Esophagus squamous epithelium (tissue), 5 donors: ENCODE measurements at regions not wholly inside any gene's neighbourhood (a gene's known extent, or its start where the extent isn't known, plus 50 kb on each side); places are given as distances from the start of the nearest gene placed in this dataset.
"Not testable (repeated sequence)": the region's sequence is repeated elsewhere in the genome, so short reads cannot be mapped to it uniquely, and the experiment has no call there.

Source experiments
- DNase-seq: peaks from one replicate; lab custom pipeline; 2025; lab: John Stamatoyannopoulos, UW
- H3K27ac ChIP-seq, 4 donors: fragments of 200-600 bp; sonication (generic); one replicate each; pipeline ENCODE4 v1.5.1; 2016 to 2019; ENCODE audit warnings: mild to moderate bottlenecking in 1 of 4
- H3K27me3 ChIP-seq, 4 donors: fragments of 200-600 bp; sonication (generic); 1 replicate in 3 of 4; 2 replicates in 1 of 4; pipeline versions ENCODE4 v1.5.1 to v1.6.0; 2017 to 2021; ENCODE audit warnings: antibody characterized with exemption in 1 of 4
- H3K36me3 ChIP-seq, 3 donors: fragments of 200-600 bp; sonication (generic); one replicate each; pipeline ENCODE4 v1.5.1; 2016 to 2019
- H3K4me1 ChIP-seq, 3 donors: fragments of 200-600 bp; sonication (generic); one replicate each; pipeline ENCODE4 v1.5.1; 2017 to 2019
- H3K4me3 ChIP-seq, 4 donors: fragments of 200-600 bp; sonication (generic); 1 replicate in 3 of 4; 2 replicates in 1 of 4; pipeline ENCODE4 v1.5.1; 2016 to 2019; ENCODE audit warnings: mild to moderate bottlenecking in 2 of 4, moderate library complexity in 1 of 4
- H3K9me3 ChIP-seq, 3 donors: fragments of 200-600 bp; sonication (generic); one replicate each; pipeline ENCODE4 v1.5.1; 2016 to 2019
- POLR2A ChIP-seq, 4 donors: fragments of 450-650 bp; IDR thresholded peaks; one replicate each; pipeline ENCODE4 v1.6.1; 2017; ENCODE audit warnings: antibody characterized with exemption in 4 of 4, mild to moderate bottlenecking in 4 of 4, moderate library complexity in 3 of 4
- WGBS, 2 donors: methylation state at CpG; one replicate each; pipeline ENCODE4 v1.1.5; 2018; 5-methylcytosine and 5-hydroxymethylcytosine counted together
- intact Hi-C: fragments of 100-400 bp; cut with DNase I; formaldehyde crosslinking; loops from one replicate; pipeline ENCODE4 v1.15.0; 2022
- TF ChIP-seq, protein P1 (sequence below), 6 experiments: fragments of 450-650 bp in 4 of 6; fragments of 200-600 bp in 2 of 6; sonication (generic) in 2 of 6; IDR thresholded peaks; one replicate each; pipeline ENCODE4 v1.5.1; 2016 to 2019; ENCODE audit warnings: antibody characterized with exemption in 6 of 6, mild to moderate bottlenecking in 4 of 6, moderate library complexity in 4 of 6
- donor health status: DM: yes; HTN: yes; CAD: no.

DNA sequence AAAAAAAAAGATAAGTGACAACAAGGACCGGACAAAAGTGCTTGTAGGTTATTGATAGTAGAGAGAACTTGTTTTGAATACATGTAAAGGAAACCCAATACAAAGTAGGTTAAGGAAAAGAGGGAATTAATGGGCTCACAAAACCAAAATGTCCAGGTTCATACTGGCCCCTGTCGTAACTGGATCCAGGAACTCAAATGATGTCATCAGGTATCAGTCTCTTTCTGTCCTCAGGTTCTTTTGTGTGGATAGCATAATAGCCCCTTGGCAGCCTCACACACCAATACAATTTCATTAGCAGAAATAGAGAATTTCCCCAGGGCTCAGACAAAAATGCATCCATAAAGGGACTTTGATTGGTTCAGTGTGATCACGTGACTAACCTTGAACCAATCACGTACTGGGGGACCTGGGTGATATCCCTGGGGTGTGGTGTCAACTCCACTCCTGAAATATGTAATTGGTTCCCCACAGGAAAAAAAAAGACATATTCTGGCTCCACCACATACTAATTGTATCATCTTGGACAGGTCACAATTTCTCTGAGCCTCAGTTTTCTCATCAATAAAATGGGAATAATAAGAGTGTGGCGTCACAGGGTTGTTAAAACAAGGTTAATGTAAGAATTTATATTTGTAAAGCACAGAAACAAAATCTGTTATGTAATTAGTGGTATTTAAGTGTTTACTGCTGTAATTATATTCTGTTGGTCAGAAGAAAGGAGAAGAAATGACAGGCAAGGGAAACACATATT lies 174.8 kb downstream of the PDGFRA start:
- Histone ChIP-seq H3K36me3 (no peaks in the 10 kb centered on the region), H3K4me1 (peaks cover 0 to 25% (median 3%) of the 10 kb centered on the region in 3 donors), H3K27me3 (no peaks in the 10 kb centered on the region), H3K4me3 (no peak overlapping the region), H3K27ac (no peak overlapping the region), H3K9me3 (no peaks in the 10 kb centered on the region)
- 76% methylated on average over 3 to 5 of the region's 5 CpGs for WGBS, 2 donors
- intact Hi-C loops = no loop called here
- TF ChIP-seq POLR2A (IDR thresholded peaks at IDR 0.05) = no peak
- TF ChIP-seq, protein P1, sequence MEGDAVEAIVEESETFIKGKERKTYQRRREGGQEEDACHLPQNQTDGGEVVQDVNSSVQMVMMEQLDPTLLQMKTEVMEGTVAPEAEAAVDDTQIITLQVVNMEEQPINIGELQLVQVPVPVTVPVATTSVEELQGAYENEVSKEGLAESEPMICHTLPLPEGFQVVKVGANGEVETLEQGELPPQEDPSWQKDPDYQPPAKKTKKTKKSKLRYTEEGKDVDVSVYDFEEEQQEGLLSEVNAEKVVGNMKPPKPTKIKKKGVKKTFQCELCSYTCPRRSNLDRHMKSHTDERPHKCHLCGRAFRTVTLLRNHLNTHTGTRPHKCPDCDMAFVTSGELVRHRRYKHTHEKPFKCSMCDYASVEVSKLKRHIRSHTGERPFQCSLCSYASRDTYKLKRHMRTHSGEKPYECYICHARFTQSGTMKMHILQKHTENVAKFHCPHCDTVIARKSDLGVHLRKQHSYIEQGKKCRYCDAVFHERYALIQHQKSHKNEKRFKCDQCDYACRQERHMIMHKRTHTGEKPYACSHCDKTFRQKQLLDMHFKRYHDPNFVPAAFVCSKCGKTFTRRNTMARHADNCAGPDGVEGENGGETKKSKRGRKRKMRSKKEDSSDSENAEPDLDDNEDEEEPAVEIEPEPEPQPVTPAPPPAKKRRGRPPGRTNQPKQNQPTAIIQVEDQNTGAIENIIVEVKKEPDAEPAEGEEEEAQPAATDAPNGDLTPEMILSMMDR (IDR thresholded peaks at IDR 0.05) = no peak
- DNase-seq = no peak

DNA sequence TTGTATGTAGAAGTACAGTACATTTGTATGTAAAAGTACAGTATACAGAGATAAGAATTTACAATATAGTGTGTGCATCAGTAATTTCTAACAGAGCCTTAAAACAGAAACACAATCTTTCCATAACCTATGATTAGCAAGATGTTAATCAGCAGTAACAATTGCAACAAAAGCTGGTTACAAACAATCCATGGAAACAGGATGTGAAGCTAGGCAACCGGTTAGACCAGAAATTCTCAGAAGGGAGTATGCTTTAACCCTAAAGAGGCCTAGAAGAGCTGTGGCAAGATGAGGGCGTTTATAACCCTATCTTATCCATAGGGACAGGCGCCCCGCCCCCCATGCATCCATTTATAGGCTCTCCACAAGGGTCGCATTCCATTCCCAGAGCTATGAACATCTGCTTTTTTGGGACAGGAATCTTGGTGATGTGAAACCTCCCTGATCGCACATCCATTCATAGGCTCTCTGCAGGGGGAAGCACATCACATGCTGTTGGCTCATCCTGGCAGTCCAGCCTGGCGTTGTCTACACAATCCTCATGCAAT lies 180.3 kb downstream of the PDGFRA start:
- intact Hi-C loops, H3K4me3 ChIP-seq, H3K36me3 ChIP-seq, DNase-seq, H3K9me3 ChIP-seq, H3K27me3 ChIP-seq: not testable (repeated sequence)
- 53 to 65% methylated on average over 3 to 7 of the region's 7 CpGs for WGBS, 2 donors
- Histone ChIP-seq H3K4me1 (peaks cover 3 to 27% (median 4%) of the 10 kb centered on the region in 3 donors), H3K27ac (peak overlapping the region in 1 of 4 donors; percentile 18)

DNA sequence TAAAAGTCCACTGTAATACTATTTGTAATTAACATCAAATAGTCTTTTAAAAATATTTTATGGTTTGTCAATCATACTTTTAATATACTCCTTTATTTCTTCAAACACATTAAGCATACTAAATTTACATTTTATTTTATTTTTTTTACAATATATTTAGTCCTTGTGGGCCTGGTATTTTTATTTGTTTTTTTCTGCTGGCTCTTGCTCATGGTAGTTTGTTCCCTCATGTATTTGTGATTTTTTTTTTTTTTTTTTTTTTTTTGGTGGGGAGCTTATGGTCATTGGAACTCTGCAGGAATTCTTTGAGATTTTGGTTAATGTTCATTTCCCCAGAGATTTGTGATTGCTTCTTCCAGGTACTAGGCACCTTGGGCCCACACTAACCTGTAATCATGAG lies 185.5 kb downstream of the PDGFRA start:
- intact Hi-C loops = no loop called here
- Histone ChIP-seq H3K27me3 (no peaks in the 10 kb centered on the region), H3K4me1 (peaks cover 0 to 5% (median 1%) of the 10 kb centered on the region in 3 donors), H3K4me3 (no peak overlapping the region), H3K27ac (no peak overlapping the region), H3K36me3 (no peaks in the 10 kb centered on the region), H3K9me3 (peaks cover 0 to 7% (median 2%) of the 10 kb centered on the region in 3 donors)
- DNase-seq = no peak
- TF ChIP-seq POLR2A (IDR thresholded peaks at IDR 0.05) = no peak
- TF ChIP-seq, protein P1 (IDR thresholded peaks at IDR 0.05) = no peak

DNA sequence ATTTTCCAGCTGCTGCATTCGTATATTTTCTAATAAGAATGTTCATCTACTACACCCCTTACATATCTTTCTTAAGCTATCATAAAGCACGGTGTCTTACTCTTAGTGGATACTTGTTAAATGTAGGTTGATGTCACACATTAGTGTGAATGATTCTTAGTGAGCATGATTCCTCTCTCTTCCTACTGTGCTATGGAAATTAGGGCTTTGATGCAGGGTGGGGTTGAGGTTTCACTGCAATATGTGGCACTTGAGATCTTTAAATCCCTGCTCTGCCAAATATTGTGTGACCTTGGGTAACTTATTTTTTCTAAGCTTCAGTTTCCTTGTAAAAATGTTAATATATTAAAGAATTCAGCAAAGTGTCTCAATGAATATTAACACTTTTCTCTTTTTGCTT lies 188.4 kb downstream of the PDGFRA start:
- WGBS, 2 donors = 68 to 77% methylated on average over 2 of the region's 2 CpGs
- intact Hi-C loops = no loop called here

DNA sequence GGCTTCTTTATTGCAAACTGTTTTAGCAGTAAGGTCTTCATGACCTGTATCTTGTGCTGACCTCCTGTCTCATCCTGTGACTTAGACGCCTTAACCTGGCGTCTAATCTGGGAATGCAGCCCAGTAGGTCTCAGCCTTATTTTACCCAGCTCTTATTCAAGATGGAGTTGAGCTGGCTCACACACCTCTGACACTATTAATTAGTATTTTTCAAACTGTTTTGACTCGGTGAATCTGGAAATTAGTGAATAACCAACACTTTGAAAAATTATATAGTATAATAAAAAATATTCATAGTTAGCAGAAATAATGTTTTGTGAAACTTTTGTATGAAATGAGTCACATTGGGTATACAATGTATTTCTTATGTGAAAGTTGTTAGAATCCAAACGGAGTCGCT lies 189.4 kb downstream of the PDGFRA start:
- no peak overlapping the region for H3K27ac ChIP-seq
- DNase-seq = no peak
- TF ChIP-seq, protein P1 (IDR thresholded peaks at IDR 0.05) = no peak
- no peak for TF ChIP-seq POLR2A (IDR thresholded peaks at IDR 0.05)
- no peaks in the 10 kb centered on the region for H3K36me3 ChIP-seq
- H3K27me3 ChIP-seq = peaks cover 0 to 4% (median 0%) of the 10 kb centered on the region in 4 donors
- no peak overlapping the region for H3K4me3 ChIP-seq
- WGBS, 2 donors = 78 to 92% methylated on average over 5 of the region's 5 CpGs
- H3K9me3 ChIP-seq = peaks cover 0 to 12% (median 5%) of the 10 kb centered on the region in 3 donors
- intact Hi-C loops = no loop called here
- H3K4me1 ChIP-seq = no peaks in the 10 kb centered on the region

More for the DNA sequence above, 188.4 kb downstream of the PDGFRA start:
- no peak for TF ChIP-seq POLR2A (IDR thresholded peaks at IDR 0.05)
- TF ChIP-seq, protein P1 (IDR thresholded peaks at IDR 0.05) = no peak
- H3K27me3 ChIP-seq = peaks cover 0 to 3% (median 0%) of the 10 kb centered on the region in 4 donors
- DNase-seq = no peak
- no peak overlapping the region for H3K27ac ChIP-seq
- H3K4me1 ChIP-seq = no peaks in the 10 kb centered on the region
- H3K4me3 ChIP-seq = no peak overlapping the region
- H3K36me3 ChIP-seq = no peaks in the 10 kb centered on the region
- H3K9me3 ChIP-seq = peaks cover 0 to 12% (median 5%) of the 10 kb centered on the region in 3 donors
